HCT116 (cell line): ENCODE measurements at regions not wholly inside any gene's neighbourhood (a gene's known extent, or its start where the extent isn't known, plus 50 kb on each side); places are given as distances from the start of the nearest gene placed in this dataset.

Source experiments
- ELF1 ChIP-seq: IDR thresholded peaks from 2 replicates; pipeline ENCODE4 v1.6.1; 2012; ENCODE audit warnings: low read depth, borderline replicate concordance
- TF ChIP-seq, protein P1 (sequence below), 3 experiments: fragments of 200-600 bp in 1 of 3; sonication (generic) in 1 of 3; IDR thresholded peaks in 2 of 3; conservative IDR thresholded peaks in 1 of 3; 2 replicates each; pipeline ENCODE4 v1.5.1; 2012 to 2017; ENCODE audit warnings: low read depth in 2 of 3, low read length in 2 of 3, antibody characterized with exemption in 1 of 3, borderline replicate concordance in 1 of 3, control low read depth in 1 of 3, mild to moderate bottlenecking in 1 of 3, mixed read lengths in 1 of 3, mixed run types in 1 of 3, moderate library complexity in 1 of 3; ENCODE audit not compliant: insufficient read depth in 1 of 3

- TF ChIP-seq ELF1, result no peak
- TF ChIP-seq, protein P1, sequence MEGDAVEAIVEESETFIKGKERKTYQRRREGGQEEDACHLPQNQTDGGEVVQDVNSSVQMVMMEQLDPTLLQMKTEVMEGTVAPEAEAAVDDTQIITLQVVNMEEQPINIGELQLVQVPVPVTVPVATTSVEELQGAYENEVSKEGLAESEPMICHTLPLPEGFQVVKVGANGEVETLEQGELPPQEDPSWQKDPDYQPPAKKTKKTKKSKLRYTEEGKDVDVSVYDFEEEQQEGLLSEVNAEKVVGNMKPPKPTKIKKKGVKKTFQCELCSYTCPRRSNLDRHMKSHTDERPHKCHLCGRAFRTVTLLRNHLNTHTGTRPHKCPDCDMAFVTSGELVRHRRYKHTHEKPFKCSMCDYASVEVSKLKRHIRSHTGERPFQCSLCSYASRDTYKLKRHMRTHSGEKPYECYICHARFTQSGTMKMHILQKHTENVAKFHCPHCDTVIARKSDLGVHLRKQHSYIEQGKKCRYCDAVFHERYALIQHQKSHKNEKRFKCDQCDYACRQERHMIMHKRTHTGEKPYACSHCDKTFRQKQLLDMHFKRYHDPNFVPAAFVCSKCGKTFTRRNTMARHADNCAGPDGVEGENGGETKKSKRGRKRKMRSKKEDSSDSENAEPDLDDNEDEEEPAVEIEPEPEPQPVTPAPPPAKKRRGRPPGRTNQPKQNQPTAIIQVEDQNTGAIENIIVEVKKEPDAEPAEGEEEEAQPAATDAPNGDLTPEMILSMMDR (IDR thresholded peaks at IDR 0.05 in 2 of 3, conservative IDR thresholded peaks at IDR 0.05 in 1 of 3; ENCODE audit: borderline replicate concordance in 1 of 3, insufficient read depth in 1 of 3, low read depth in 2 of 3, low read length in 2 of 3), result no peak
Measured at GRCh38 chr14:65846196-65846868, 433.8 kb downstream of the FUT8 start.
